EH (cell line): ENCODE measurements at regions not wholly inside any gene's neighbourhood (a gene's known extent, or its start where the extent isn't known, plus 50 kb on each side); places are given as distances from the start of the nearest gene placed in this dataset.
A peak's percentile ranks its signal among the peaks of the same experiment; 100 is the strongest.

ENCODE experiments used
- DNase-seq: peaks from one replicate; pipeline ENCODE4 v3.0.0-alpha.2; 2015; ENCODE audit warnings: low read depth

DNA sequence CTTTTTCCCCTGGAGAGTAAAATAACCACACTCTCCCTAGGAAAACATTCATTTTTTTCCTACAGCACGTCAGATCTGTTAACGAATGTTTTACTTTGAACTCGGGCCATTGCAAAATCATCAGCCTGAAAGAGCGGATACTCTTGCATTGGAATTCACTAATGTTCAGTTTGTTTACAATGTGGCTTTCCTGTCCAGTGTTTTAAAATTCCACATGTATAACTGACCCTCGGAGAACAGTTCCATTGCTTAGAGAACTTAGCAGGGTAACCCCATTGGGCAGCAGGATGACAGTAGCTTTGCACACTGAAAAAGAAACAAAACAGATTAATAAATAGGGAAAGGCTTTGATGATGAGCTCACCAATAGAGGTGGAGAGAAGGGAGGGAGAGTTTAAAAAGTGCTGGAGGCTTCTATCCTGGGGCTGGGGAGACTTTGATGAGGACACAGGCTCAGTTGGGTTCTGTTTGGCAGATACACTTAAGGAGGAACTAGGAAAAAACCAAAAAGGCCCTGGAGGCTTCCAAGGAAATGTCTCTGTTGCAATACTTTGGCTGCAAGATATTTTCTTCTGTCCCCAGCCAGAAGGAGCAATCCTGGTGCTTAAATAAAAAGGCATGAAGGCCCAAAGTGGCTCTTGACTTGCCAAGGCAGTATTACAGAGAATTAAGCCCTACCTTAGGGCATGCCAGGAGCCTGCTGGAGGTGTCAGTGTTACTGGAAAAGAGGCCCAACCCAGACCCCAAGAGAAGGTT, 143.1 kb downstream of the ARSF start:
- DNase-seq: peak; percentile 95

DNA sequence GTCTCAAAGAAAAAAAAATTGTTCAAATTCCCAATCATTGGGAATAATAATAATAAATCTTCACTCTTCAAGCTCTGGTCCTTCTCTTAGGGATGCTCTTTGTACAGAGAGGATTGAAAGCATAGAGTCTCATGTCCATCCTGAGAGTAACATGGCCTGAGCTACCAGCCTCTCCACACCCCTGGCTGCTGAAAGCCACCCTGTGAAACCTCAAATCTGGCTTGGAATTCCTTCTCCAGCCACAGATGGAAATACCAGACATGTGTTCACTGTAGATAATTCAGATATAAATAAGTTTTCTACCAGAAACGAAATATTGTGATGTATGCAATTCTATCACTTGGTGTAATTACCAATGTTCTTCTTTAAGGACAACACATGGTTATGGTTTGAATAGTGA, 140.6 kb downstream of the ARSF start:
- peak; percentile 64 for DNase-seq

DNA sequence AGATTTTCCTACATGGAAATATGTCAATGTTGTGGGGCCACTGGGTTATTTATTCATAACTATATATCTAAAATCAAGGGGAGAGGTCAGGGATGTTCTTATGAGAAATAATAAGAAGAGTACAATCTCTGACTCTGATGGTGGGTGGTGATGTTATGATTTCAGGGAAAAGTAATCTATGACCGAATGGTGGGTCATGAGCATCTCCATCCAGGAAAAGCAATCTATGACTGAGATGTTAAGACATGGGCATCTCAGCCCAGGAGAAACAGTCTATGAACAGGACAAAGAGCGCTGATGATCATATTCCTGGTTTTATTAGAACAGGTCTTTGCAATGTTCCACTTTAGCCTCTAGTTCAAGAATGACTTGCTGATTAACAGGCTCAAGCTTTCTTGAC, 137.1 kb downstream of the ARSF start:
- DNase-seq: peak; percentile 16

DNA sequence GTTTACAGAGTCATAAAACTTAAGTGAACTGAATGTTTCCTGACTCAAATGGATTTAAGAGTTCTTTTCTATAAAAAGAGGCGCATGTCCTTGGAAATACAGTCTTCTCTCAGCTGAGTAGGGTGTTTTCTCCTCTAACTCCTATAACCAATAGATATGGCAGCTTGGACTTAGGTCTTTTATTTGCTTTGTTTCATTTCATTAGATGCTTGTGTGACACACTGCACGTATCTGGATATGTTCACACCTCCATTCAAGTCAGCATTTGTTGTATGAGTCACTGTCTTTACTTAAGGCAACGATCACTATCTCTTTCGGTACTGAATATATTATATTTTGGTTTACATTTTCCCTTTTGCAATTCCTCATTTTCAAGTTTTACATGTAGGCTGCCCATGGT, 136.6 kb downstream of the ARSF start:
- DNase-seq: peak; percentile 76

DNA sequence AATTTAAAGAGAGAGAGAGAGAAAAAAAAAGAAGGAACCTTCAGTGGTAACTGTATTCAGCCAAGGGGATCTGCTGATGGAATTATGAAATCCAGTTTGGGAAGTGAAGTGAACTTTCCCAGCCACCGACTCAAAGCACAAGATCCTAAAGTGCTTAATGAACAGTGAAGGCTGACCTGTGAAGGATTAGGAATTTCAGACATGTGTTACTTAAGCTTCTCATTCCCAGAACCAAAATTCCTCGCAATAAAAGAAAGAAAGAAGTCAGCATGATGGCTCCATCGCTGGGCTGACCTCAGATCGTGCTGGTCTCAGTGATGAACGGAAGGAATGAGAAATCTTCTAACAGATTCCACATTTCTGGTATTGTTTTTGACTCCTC, 135.2 kb downstream of the ARSF start:
- peak; percentile 93 for DNase-seq

DNA sequence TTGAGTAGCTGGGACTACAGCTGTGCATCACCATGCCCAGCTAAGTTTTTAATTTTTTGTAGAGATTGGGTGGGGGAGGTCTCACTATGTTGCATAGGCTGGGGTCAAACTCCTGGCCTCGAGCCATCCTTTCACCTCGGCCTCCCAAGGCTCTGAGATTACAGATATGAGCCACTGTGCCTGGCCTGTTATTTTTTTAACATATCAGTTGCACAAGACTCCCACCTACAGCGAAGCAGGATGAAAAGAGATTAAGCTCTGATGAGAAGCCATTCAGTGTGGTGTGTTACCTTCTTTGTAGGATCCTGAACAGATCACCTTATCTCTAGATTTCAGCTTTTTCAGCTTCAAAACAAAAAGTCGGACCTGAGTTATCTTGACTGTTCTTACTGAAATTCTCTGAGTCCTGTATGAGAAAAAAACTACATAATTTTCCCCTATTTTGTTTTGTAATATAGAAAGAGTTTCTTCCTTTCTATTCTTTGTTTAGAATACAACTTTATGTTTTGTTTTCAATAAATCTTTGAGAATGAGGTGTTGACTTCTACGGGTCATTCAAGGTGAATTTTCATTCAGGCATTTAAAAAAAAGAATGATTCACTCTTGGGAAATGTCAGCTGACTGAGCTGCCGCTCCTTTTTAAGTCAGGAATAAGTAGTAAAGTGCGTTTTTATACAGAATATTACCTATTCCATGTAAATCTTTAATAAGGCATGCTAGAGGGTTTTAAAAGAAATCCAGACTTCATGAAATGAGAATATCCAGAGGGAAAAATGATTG, 134.6 kb downstream of the ARSF start:
- DNase-seq: peak; percentile 72

DNA sequence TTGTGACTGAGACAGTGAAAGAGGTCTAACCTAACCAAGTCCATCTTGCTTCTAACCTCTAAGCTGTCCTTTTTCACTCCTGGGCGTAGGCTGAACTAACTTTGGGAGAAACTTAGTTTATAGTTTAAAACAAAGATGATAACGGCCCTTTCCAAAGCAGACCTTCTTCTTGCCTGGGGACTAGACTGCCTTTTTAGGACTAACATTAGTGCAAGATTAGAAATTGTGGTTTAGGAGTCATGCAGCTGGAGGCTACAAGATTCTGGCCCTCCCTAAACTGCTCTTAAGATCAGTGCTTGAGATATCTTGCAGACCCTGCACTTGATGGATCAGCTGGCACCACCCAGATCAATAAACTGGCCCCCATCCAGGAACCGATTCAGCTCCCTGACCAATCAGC, 130.9 kb downstream of the ARSF start:
- peak; percentile 37 for DNase-seq

DNA sequence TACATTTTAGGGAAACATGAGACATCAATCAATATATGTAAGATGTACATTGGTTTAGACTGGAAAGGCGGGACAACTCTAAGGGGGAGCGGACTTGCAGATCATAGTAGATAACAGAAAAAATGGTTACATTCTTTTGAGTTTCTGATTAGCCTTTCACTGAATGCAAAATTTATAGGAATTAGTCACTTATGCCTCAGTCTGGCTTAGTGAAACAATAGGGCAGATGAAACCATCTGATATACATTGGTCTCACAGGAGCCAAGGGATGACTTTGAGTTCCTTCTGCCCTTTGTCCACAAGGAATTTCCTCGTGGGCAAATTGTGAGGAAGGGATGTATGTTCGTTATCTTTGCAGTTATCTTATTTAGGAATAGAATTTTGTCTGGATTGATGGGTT, 128.2 kb downstream of the ARSF start:
- DNase-seq: peak; percentile 56

DNA sequence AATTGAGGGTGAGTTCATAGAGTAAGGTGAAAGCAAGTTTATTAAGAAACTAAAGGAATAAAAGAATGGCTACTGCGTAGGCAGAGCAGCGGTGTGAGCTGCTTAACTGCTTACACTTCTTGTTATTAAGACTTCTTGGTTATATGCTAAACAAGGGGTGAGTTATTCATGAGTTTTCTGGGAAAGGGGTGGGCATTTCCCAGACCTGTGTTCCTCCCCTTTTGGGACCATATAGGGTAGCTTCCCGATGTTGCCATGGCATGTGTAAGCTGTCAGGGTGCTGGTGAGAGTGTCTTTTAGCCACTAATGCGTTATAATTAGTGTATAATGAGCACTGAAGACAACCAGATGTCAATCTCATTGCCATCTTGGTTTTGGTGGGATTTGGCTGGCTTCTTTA, 126.5 kb downstream of the ARSF start:
- no peak for DNase-seq

DNA sequence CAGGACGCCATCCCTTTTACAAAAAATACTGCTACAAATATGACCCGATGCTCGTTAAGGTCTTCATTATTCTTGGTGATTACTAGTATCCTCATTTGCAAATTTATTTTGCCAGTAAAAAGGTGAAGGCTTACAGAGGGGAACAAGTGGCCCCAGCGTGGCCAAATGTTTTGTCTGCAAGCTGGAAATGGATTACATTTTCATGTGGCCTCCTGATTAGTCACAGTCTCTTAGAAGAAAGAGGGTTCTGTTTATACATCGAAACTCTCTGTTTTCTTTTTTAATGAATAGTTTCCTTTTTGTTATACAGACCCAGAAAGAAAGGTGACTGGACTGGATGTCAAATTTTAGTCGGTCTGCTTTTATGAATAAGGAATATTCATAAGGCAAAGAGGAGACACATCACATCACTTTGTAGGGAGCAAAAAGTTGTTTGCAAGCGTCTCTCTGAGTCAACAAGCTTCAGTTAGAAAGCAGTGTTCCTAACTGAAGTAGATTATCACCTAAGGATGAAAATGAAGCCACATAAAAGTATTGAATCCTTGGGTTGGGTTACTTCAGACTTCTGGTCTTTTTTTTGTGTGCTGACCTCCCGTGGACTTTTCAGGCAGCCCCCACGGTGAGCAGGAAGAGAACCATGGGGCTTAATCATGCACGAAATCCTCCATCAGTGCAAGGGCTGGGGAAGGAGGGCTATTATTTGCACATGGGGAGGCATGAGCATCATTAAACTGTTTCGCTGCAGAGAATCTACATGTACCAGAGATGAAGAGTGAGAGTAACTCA, 125.6 kb downstream of the ARSF start:
- DNase-seq: peak; percentile 24

DNA sequence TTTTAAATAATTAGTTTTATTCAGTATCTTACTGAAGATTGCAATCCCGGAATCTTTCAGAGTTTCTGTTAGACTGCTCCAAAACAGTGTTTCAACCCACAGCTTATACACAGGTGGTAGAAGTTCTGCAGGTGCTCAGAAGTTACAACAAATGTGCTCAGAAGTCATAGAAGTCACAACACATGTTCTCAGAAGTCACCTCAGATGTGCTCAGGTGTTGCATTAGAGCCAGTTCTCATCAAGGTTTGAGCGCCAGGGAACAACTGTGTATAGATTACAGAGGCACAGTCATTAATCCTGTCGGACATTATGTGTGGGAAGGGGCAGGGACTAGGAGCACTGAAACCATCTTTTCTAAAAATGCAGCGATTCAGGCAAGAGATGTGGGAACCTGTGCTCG, 124.5 kb downstream of the ARSF start:
- no peak for DNase-seq
